H1 (cell line): ENCODE measurements at regions not wholly inside any gene's neighbourhood (a gene's known extent, or its start where the extent isn't known, plus 50 kb on each side); places are given as distances from the start of the nearest gene placed in this dataset.

Experiments
- CTCF ChIA-PET: fragments of 300-600 bp; sonication (Branson Sonifier 250); formaldehyde crosslinking; loops from one replicate; lab custom pipeline; 2021; ENCODE audit not compliant: partially characterized antibody; lab: Charles Lee
- POLR2A ChIA-PET: fragments of 300-600 bp; sonication (Branson Sonifier 250); formaldehyde crosslinking; loops from one replicate; lab custom pipeline; 2021; ENCODE audit warnings: inconsistent platforms; ENCODE audit not compliant: partially characterized antibody; lab: Charles Lee
- DNase-seq, 2 experiments: peaks; one replicate each; pipeline versions ENCODE4 v3.0.0 to v3.0.0-alpha.2; 2010 to 2022; ENCODE audit warnings: low spot score in 2 of 2, low read depth in 1 of 2, mixed read lengths in 1 of 2
- FAIRE-seq: peaks from 2 replicates; lab custom pipeline; 2011; peaks lifted over from hg19 to GRCh38; lab: Jason Lieb, UNC
- H2AFZ ChIP-seq: 2 replicates; pipeline ENCODE4 v1.8.1; 2012; ENCODE audit warnings: low read length, inconsistent platforms
- H2AK5ac ChIP-seq: 2 replicates; pipeline ENCODE4 v1.6.1; 2013; ENCODE audit warnings: low read depth, low read length
- H2BK120ac ChIP-seq: replicated peaks from 2 replicates; pipeline ENCODE3; 2013; ENCODE audit warnings: low read depth, low read length, inconsistent platforms
- H2BK12ac ChIP-seq: 2 replicates; pipeline ENCODE4 v1.6.1; 2013; ENCODE audit warnings: low read depth, low read length
- H2BK15ac ChIP-seq: 2 replicates; pipeline ENCODE4 v1.6.1; 2013; ENCODE audit warnings: low read length
- H2BK20ac ChIP-seq: 2 replicates; pipeline ENCODE4 v1.6.1; 2013; ENCODE audit warnings: low read length
- H2BK5ac ChIP-seq: 2 replicates; pipeline ENCODE4 v1.6.1; 2013; ENCODE audit warnings: low read depth, low read length
- H3K14ac ChIP-seq: 2 replicates; pipeline ENCODE4 v1.6.1; 2013; ENCODE audit warnings: inconsistent platforms; ENCODE audit not compliant: insufficient read length
- H3K18ac ChIP-seq: 2 replicates; pipeline ENCODE4 v1.6.1; 2013; ENCODE audit warnings: low read length; ENCODE audit errors: extremely low read depth
- H3K23ac ChIP-seq: 2 replicates; pipeline ENCODE4 v1.6.1; 2013; ENCODE audit warnings: inconsistent platforms; ENCODE audit not compliant: insufficient read length
- H3K23me2 ChIP-seq: 2 replicates; pipeline ENCODE4 v1.6.1; 2013; ENCODE audit warnings: low read depth, low read length
- H3K27ac ChIP-seq: 2 replicates; pipeline ENCODE4 v1.6.1; 2011; ENCODE audit warnings: low read depth, low read length, inconsistent platforms
- H3K27me3 ChIP-seq, 4 experiments: replicated peaks in 1 of 4; 1 replicate in 1 of 4; 2 replicates in 3 of 4; pipeline versions ENCODE4 v1.6.1 to v1.8.1; 2011 to 2013; ENCODE audit warnings: low read length in 3 of 4, mild to moderate bottlenecking in 3 of 4, inconsistent platforms in 2 of 4, mixed read lengths in 2 of 4, moderate library complexity in 1 of 4; ENCODE audit not compliant: control insufficient read depth in 3 of 4, insufficient read depth in 3 of 4; ENCODE audit errors: extremely low read depth in 1 of 4
- H3K36me3 ChIP-seq, 4 experiments: 2 replicates each; pipeline versions ENCODE4 v1.6.1 to v1.8.1; 2011 to 2013; ENCODE audit warnings: mild to moderate bottlenecking in 4 of 4, low read length in 3 of 4, moderate library complexity in 2 of 4, control low read depth in 1 of 4, inconsistent platforms in 1 of 4; ENCODE audit not compliant: insufficient read depth in 4 of 4, control insufficient read depth in 2 of 4
- H3K4ac ChIP-seq: replicated peaks from 2 replicates; pipeline ENCODE3; 2013; ENCODE audit warnings: low read length, low read depth, mixed read lengths, inconsistent platforms; ENCODE audit not compliant: insufficient read length
- H3K4me1 ChIP-seq, 4 experiments: replicated peaks in 1 of 4; 1 replicate in 1 of 4; 2 replicates in 3 of 4; pipeline versions ENCODE4 v1.6.1 to v1.8.1; 2011 to 2013; ENCODE audit warnings: low read length in 3 of 4, inconsistent platforms in 2 of 4, mixed read lengths in 1 of 4; ENCODE audit not compliant: insufficient read depth in 4 of 4, control insufficient read depth in 3 of 4
- H3K4me2 ChIP-seq, 2 experiments: 2 replicates each; pipeline versions ENCODE4 v1.6.1 to v1.8.1; 2011 to 2013; ENCODE audit warnings: low read depth in 2 of 2, low read length in 2 of 2, control low read depth in 1 of 2, inconsistent platforms in 1 of 2, mild to moderate bottlenecking in 1 of 2; ENCODE audit not compliant: insufficient read depth in 1 of 2
- H3K4me3 ChIP-seq, 4 experiments: fragments of 200-600, 300-600 bp in 1 of 4; sonication (generic), shearing (Covaris generic), sonication (Bioruptor Twin) in 1 of 4; 2 replicates each; pipeline versions ENCODE4 v1.5.1 to v1.8.1; 2011 to 2016; ENCODE audit warnings: low read length in 4 of 4, low read depth in 3 of 4, control low read depth in 2 of 4, inconsistent platforms in 2 of 4, mild to moderate bottlenecking in 2 of 4, mixed read lengths in 1 of 4, moderate library complexity in 1 of 4; ENCODE audit not compliant: insufficient read depth in 2 of 4; ENCODE audit errors: extremely low read depth in 1 of 4
- H3K56ac ChIP-seq: replicated peaks from 2 replicates; pipeline ENCODE3; 2013; ENCODE audit warnings: low read depth, mild to moderate bottlenecking, mixed read lengths, low read length, inconsistent platforms; ENCODE audit not compliant: insufficient read length
- H3K79me1 ChIP-seq: 2 replicates; pipeline ENCODE4 v1.6.1; 2013; ENCODE audit warnings: low read depth, low read length, control low read depth
- H3K79me2 ChIP-seq, 2 experiments: 2 replicates each; pipeline versions ENCODE4 v1.6.1 to v1.8.1; 2012 to 2013; ENCODE audit warnings: low read length in 2 of 2, mild to moderate bottlenecking in 2 of 2, inconsistent platforms in 1 of 2; ENCODE audit not compliant: insufficient read depth in 2 of 2, control insufficient read depth in 1 of 2
- H3K9ac ChIP-seq, 4 experiments: replicated peaks in 1 of 4; 1 replicate in 1 of 4; 2 replicates in 3 of 4; pipeline versions ENCODE4 v1.6.1 to v1.8.1; 2011 to 2013; ENCODE audit warnings: low read depth in 3 of 4, low read length in 3 of 4, control low read depth in 2 of 4, mild to moderate bottlenecking in 2 of 4, moderate library complexity in 2 of 4, inconsistent platforms in 1 of 4; ENCODE audit errors: extremely low read depth in 1 of 4
- H3K9me3 ChIP-seq, 2 experiments: 2 replicates each; pipeline versions ENCODE4 v1.6.1 to v1.8.1; 2012 to 2013; ENCODE audit warnings: mild to moderate bottlenecking in 2 of 2, moderate library complexity in 2 of 2, control low read depth in 1 of 2, inconsistent platforms in 1 of 2, low read depth in 1 of 2, low read length in 1 of 2, mixed read lengths in 1 of 2; ENCODE audit not compliant: insufficient read depth in 2 of 2
- H4K20me1 ChIP-seq, 2 experiments: replicated peaks in 1 of 2; 2 replicates each; pipeline versions ENCODE3 to v1.8.1; 2011 to 2013; ENCODE audit warnings: inconsistent platforms in 2 of 2, low read length in 2 of 2, mild to moderate bottlenecking in 1 of 2; ENCODE audit not compliant: insufficient read depth in 2 of 2, control insufficient read depth in 1 of 2
- H4K5ac ChIP-seq: 2 replicates; pipeline ENCODE4 v1.6.1; 2013; ENCODE audit warnings: low read length, low read depth, mixed read lengths, inconsistent platforms; ENCODE audit not compliant: insufficient read length
- H4K8ac ChIP-seq: 2 replicates; pipeline ENCODE4 v1.8.0; 2013; ENCODE audit warnings: mild to moderate bottlenecking, moderate library complexity, low read length, inconsistent platforms; ENCODE audit not compliant: insufficient read depth; ENCODE audit errors: extremely low read depth
- H4K91ac ChIP-seq: replicated peaks from 2 replicates; pipeline ENCODE3; 2013; ENCODE audit warnings: low read length, mixed read lengths, inconsistent platforms; ENCODE audit not compliant: insufficient read length
- CTCF ChIP-seq, 3 experiments: IDR thresholded peaks; 1 replicate in 2 of 3; 2 replicates in 1 of 3; pipeline versions ENCODE4 v1.5.1 to v1.6.1; 2011; ENCODE audit warnings: low read length in 3 of 3, mild to moderate bottlenecking in 3 of 3, inconsistent platforms in 2 of 3, low read depth in 1 of 3, moderate library complexity in 1 of 3; ENCODE audit not compliant: insufficient read depth in 1 of 3; ENCODE audit errors: control extremely low read depth in 1 of 3
- GTF2F1 ChIP-seq: IDR thresholded peaks from 2 replicates; pipeline ENCODE4 v1.6.1; 2012; ENCODE audit warnings: low read depth, low read length, improper control_type of control experiment, borderline replicate concordance
- KDM1A ChIP-seq: fragments of 200-600, 300-600 bp; sonication (generic); IDR thresholded peaks from 2 replicates; pipeline ENCODE4 v1.7.1; 2016; ENCODE audit warnings: mild to moderate bottlenecking, low read length, borderline replicate concordance
- POLR2A ChIP-seq, 2 experiments: IDR thresholded peaks; 1 replicate in 1 of 2; 2 replicates in 1 of 2; pipeline ENCODE4 v1.6.1; 2011; ENCODE audit warnings: low read depth in 2 of 2, low read length in 2 of 2, mild to moderate bottlenecking in 2 of 2; ENCODE audit errors: control extremely low read depth in 1 of 2
- RXRA ChIP-seq: IDR thresholded peaks from 2 replicates; pipeline ENCODE4 v1.6.1; 2011; ENCODE audit warnings: low read depth, mild to moderate bottlenecking, low read length, moderate library complexity; ENCODE audit not compliant: insufficient read depth
- SIRT6 ChIP-seq: IDR thresholded peaks from one replicate; pipeline ENCODE4 v1.7.1; 2012; ENCODE audit warnings: low read length, inconsistent platforms
- WGBS, 2 experiments: shearing (Covaris generic) in 1 of 2; methylation state at CpG; one replicate each; pipeline versions ENCODE4 v1.1.6 to v1.1.7; 2013 to 2015; ENCODE audit warnings: low lambda C conversion rate in 2 of 2, mixed read lengths in 2 of 2, inconsistent platforms in 1 of 2, low coverage in 1 of 2, missing lambda C conversion rate in 1 of 2; ENCODE audit not compliant: insufficient replicate concordance in 2 of 2, insufficient coverage in 1 of 2, insufficient read length in 1 of 2; ENCODE audit errors: extremely low coverage in 1 of 2, missing lambda C conversion rate in 1 of 2; 5-methylcytosine and 5-hydroxymethylcytosine counted together

GRCh38 chr10:121159670-121160069 lies 308.5 kb downstream of the WDR11 start:
- CTCF ChIA-PET, result interaction anchor here (0.9 kb wide), 1 partner anchor 8 kb away, joined by 3 read pairs; no protein-coding TSS in a partner anchor
- H3K18ac ChIP-seq, result no peak overlapping the region
- no peak overlapping the region for H3K4me2 ChIP-seq

More at GRCh38 chr10:121159670-121160069, 308.5 kb downstream of the WDR11 start:
- no peak overlapping the region for H3K27ac ChIP-seq
- POLR2A ChIA-PET, result no interaction called here
- H4K91ac ChIP-seq, result no peak overlapping the region
- H2BK15ac ChIP-seq, result no peak overlapping the region
- H2AK5ac ChIP-seq, result no peak overlapping the region
- no peak overlapping the region for H4K5ac ChIP-seq
- H3K27me3 ChIP-seq, result no peaks in the 10 kb centered on the region
- H3K4me1 ChIP-seq, result no peaks in the 10 kb centered on the region
- no peaks in the 10 kb centered on the region for H4K20me1 ChIP-seq
- no peak overlapping the region for H3K56ac ChIP-seq
- 86% methylated on average over 5 of the region's 5 CpGs; no CpG with 5 or more reads in 1 of the 2 experiments for WGBS, 2 experiments
- no peak overlapping the region for H2AFZ ChIP-seq
- H2BK12ac ChIP-seq, result no peak overlapping the region
- H2BK120ac ChIP-seq, result no peak overlapping the region
- no peaks in the 10 kb centered on the region; a peak in 1 of 8 replicates for H3K36me3 ChIP-seq
- TF ChIP-seq POLR2A (IDR thresholded peaks at IDR 0.05; ENCODE audit: control extremely low read depth in 1 of 2, low read depth in 2 of 2, low read length in 2 of 2), result no peak
- TF ChIP-seq GTF2F1, result no peak
- TF ChIP-seq KDM1A, result no peak
- no peak for TF ChIP-seq SIRT6
- no peak for TF ChIP-seq RXRA
- no peak for TF ChIP-seq CTCF (IDR thresholded peaks at IDR 0.05; ENCODE audit: control extremely low read depth in 1 of 3, insufficient read depth in 1 of 3, low read depth in 1 of 3, low read length in 3 of 3)
- no peak overlapping the region for H3K4me3 ChIP-seq
- no peaks in the 10 kb centered on the region for H3K79me2 ChIP-seq
- H3K23me2 ChIP-seq, result no peaks in the 10 kb centered on the region
- H3K79me1 ChIP-seq, result no peaks in the 10 kb centered on the region
- no peak overlapping the region for H2BK5ac ChIP-seq
- H4K8ac ChIP-seq, result no peak overlapping the region
- H3K9me3 ChIP-seq, result no peaks in the 10 kb centered on the region
- no peak overlapping the region for H3K23ac ChIP-seq
- H3K9ac ChIP-seq, result no peak overlapping the region
- H3K4ac ChIP-seq, result no peak overlapping the region
- DNase-seq (no peak), FAIRE-seq (no peak)
- no peak overlapping the region for H3K14ac ChIP-seq
- no peak overlapping the region for H2BK20ac ChIP-seq
